ENCODE measurements at regions not wholly inside any gene's neighbourhood (a gene's known extent, or its start where the extent isn't known, plus 50 kb on each side); places are given as distances from the start of the nearest gene placed in this dataset.

DNA sequence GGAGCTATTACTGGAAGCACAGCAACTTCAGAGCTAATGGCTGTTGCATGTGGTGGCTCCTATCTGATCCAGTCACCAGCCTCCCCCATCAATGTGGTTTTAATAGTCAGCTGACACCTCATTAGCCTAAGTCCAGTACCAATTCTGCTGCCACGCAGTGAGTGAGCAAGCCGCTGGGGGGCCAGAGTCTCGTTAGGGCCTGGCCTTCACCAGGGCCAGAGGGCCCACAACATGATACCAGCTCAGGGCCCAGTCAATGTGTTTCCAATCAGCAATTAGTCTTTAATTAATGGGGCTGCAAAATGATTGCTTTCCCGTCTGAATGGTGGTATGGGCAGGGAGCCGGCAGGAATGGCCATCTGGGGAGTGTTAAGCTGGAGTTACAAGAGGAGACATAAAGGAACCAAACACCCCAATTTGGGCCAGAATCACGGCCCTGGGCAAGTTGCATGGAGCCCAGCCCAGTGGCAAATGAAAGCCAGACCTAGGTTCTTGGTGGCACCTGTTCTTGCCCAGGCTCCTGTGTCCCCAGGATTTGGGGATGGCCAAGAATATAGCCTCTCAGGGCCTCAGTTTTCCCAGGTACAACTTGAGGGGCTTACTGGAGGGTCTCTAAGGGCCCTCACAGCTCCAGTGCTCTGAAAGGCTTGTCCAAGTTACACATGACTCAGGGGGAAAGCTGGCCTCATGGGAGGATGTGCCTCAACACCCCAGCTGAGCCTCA is 119.2 kb downstream of the EFNB1 start:
- DNase-seq (ENCODE audit: low read depth in 2 of 2), result no peak

DNA sequence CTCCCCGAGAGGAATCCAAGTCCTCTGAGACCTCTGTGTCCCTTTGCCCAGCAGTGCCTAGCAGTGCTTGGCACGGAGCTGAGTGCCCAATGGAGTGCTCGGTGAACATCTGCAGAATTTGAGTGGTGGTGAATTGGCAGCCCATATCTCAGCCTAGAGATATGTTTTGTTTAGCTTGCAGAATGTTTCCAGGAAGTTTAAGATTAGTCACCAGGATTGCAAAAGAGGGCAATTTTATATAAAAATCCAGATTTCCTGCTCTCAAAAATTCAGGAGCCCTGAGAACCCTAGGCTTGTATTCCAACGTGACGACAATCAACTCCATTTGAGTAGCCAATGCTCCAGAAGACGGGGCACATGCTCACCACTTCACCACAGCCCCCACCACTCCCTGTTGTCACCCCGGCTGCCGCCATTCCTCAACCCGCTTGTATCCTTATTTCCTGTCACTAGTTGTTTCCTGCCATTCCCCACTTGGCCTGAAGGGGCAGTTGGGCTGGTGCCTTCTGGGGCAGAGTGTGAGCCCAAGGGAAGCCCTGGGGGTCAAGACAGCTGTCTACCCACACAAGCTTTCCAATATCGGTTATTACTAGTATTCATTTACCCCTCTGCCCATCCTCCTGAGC is 116.9 kb downstream of the EFNB1 start:
- peak; percentile 31 to 54 for DNase-seq (ENCODE audit: low read depth in 2 of 2)

DNA sequence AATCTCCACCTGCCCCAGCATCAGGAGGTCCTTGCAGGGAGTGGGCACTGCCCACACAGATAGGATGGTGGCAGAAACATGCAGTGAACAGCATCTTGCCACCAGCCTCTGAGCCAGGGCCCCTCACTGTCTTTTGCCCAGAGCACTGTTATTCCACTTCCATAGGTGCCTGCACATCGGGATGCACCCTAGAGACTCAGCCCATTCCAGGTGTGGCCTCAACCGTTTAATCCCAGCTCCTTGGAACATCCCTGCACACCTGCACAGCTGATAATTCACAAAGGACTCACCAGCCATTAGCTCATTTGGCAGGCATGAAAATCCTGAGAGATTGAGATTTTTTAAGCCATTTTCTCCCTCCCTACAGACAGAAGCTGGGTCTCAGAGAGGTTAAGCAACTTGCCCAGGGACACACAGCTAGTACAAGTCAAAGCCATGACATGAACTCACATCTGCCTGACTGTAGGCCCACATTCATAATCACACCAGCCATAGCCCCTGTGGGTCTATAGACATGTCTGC is 116.3 kb downstream of the EFNB1 start:
- no peak for DNase-seq (ENCODE audit: low read depth in 2 of 2)

DNA sequence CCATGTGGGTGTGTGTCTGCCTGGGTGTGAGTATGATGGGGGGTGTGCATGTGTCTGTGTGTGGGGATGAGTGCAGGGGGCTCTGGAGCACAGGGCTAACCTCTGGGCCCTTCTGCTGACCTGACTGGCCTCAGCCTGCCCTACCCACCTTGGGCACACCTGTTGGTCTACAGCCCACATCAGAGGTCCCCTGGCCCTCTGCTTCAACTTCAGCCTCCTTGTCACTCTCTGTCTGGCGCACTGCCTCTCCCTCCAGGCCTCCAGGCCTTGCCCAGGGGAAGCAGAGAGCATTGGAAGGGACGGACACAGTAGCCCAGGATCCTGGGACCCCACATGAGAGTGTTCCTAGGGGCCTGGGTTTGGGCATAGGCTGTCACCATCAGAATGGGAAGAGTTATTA is 115.4 kb downstream of the EFNB1 start:
- DNase-seq (ENCODE audit: low read depth in 2 of 2), result no peak

DNA sequence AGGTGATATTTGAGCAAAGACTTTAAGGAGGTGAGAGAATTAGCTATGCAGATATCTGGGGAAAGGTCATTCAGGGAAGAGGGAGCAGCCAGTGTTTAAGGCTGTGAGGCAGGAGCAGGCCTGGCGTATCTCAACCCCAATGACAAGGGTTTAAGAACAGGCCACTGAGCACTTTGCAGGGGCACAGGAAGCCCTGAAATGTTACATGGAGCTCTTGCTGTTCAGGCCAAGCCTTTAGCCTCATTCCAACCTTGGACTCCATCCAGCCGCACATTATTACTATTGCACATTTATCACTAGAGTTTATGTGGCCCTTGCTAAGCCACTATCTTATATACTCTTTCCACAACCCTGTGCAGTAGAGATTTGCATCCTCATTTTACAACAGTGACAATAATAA is 114.0 kb downstream of the EFNB1 start:
- no peak for DNase-seq (ENCODE audit: low read depth in 2 of 2)

DNA sequence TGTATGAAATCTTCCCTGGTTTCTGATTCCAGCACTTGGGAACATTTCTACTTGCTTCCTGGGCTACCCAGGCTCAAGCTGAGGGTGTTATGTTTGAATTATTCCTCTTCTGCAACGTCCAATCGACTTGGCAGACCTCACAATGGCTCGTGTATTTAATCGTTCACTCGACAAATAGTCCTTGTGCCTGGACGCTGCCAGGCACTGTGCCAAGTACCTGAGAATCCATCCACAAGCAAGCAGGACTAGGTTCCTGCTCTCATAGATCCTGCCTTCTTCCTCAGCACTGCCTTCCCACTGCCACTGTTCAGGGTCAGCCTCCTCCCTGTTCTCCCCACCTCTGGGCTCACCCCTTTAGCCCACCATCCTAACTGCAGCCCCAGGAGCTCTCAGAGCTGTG is 113.3 kb downstream of the EFNB1 start:
- DNase-seq (ENCODE audit: low read depth in 2 of 2), result no peak

DNA sequence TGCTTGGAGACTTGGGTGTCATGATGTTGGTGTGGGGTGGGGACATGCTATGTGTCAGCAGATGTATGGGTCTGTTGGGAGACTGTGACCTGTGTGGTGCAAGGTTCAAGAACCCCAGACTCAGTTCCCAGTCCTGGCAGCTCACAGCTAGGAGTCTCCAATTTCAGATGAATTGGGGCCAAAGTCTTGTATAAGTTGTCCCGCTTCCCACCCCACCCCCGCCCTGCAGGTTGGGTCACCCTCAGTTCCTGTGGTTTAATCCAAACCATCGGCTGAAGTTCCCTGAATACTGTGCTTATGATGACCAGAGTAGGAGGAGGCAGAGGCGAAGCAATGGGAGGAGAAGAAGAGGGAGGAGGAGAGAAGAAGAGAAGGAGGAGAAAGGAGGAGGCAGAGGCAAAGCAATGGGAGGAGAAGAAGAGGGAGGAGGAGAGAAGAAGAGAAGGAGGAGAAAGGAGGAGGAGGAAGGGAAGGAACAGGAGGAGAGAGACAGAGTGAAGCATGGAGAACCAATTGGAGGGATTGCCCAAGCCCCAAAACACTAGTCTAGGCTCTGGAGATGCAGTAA is 112.6 kb downstream of the EFNB1 start:
- no peak for DNase-seq (ENCODE audit: low read depth in 2 of 2)

DNA sequence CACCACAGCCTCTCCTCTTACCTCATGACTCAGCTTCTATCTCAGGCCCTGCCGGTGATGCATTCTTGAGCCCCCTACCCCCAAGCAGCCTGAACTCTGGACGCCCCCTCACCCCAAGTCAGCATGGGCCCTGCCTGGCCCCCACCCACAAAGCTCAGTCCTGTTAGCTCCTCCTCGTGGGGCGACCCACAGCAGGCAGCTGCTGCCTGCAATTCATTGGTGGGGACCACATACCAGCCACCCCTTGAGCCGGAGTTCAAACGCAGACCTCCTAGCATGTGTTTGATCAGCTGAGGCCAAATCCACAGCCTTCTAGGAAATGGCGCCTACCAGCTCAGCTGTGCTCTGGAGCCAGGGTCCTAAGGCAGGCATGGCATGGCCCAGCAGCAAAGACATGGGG is 111.8 kb downstream of the EFNB1 start:
- no peak for DNase-seq (ENCODE audit: low read depth in 2 of 2)

DNA sequence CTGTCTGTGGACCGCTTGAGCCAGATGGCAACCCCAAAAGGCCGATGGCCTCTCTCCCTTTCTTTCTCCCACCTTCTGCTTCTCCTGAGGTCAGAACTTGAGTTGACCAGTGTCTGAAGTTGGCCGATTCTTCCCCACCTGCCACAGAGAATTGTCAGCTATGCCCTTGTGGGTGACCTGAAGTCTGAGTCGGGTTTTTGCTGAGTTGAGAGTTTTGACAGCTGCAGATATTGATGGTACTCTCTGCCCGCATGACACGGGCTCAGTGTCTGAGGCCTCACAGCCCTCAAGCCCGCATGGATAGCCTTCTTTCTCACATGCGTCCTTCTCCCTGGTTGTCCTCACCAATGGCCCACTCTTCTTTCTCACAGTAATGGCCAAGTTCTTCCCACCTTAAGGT is 111.0 kb downstream of the EFNB1 start:
- DNase-seq (ENCODE audit: low read depth in 2 of 2), result no peak

DNA sequence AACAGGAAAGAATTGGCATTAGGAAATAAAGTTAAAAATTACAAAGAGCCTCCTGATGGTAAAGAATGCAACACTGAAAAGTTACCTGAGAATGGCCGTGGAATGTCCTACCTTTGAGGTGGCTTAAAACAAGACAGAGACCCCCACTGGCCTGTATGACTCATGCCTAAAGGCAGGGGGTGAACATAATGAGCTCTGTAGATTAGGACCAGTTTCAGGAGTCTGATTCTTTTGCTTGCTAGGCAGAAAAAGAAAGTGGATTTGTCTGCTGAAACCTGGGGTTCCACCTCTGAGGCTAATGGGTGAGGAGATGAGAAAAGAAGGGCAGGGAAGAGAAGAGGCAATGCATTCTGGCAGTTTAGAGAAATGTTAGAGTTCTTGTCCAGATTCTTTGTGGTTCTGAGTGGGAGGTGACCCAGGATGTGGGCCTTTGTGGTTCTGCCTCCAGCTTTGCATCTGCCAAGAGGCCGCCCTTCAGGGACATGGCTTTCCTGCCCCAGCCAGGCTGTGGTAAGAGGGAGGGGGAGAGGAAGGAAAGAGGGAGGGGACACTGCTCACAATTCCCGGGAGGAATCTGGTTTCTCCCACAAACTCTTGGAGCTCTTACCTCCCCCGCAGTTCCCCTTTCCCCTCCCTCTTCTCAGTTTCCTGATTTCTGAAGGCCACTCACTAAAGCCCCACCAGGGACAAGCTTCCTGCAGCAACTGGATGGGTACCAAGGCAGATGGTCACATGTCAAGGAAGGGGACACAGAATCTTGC is 109.6 kb downstream of the EFNB1 start:
- DNase-seq (ENCODE audit: low read depth in 2 of 2), result peak in 1 of 2 donors; percentile 29

DNA sequence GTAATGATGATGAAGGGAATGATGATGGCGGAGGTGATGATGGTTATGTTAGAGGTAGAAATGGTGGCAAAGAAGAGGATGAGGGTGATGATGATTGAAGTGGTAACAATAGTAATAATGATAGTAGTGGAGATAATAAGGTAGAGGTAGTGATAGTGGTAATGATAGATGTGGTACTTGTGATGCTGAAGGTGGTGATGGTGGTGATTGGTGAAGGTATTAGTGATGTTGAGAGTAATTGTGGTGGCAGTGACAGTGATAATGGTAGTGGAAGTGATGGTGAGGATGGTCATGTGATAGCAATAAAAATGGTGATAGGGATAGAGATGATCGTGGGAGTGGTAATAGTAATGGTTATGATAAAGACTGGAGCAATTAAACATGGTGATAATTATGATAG is 108.8 kb downstream of the EFNB1 start:
- DNase-seq (ENCODE audit: low read depth in 2 of 2), result no peak

DNA sequence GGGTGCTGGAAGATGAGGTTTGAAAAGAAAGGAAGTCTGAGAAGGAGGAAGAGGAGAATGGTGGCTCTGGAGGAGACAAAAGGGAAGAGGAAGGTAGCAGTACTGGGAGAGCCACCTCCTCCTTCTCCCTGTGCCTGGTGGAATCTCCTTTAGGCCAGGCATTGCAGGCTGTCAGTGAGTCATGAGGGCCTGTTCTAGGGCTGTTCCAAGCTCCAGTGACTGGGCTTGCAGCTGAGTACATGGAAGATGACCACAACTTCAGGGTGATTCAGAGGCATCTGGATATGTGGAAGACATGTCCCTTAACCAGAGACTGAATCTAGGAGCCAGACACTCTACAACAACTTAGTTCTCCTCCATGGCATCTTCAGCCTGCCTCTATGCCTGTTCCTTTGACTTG is 107.8 kb downstream of the EFNB1 start:
- peak in 1 of 2 donors; percentile 34 for DNase-seq (ENCODE audit: low read depth in 2 of 2)

DNA sequence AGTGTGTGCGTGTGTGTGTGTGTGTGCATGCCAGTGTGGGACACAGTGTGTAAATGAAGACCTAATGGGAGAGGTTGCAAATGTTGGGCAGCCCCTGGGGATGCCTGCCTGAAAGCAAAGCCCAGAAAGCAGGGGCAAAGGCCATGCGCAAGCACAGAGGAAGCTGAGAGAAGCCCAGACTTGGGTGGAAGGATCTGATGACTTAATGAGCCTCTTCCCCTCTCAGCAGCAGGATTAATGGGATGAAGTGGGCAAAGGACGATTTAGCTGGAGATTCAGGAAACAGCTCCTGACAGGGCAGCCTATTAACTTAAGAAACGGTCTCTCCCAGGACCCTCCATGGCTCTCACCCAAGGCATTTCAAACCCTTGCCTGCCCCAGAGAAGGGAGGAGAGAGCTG is 107.3 kb downstream of the EFNB1 start:
- no peak for DNase-seq (ENCODE audit: low read depth in 2 of 2)

DNA sequence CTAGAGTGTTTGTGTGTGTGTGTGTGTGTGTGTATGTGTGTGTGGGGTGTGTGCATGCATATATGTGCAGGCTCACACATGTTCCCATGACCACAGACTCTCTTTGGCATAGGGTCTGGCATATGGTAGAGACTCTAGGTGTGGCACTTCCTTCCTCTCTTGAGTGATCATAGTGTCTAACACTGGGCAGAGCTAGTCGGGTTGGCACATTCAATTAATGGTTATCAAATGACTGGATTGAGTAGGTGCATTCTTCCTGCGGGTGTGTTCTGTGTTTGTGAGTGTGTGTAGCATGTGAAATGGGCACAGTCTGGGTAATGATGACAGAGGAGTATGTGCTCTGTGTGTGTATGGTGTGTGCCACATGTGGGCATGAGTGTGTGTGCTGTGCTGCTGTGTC is 106.5 kb downstream of the EFNB1 start:
- DNase-seq (ENCODE audit: low read depth in 2 of 2), result no peak

DNA sequence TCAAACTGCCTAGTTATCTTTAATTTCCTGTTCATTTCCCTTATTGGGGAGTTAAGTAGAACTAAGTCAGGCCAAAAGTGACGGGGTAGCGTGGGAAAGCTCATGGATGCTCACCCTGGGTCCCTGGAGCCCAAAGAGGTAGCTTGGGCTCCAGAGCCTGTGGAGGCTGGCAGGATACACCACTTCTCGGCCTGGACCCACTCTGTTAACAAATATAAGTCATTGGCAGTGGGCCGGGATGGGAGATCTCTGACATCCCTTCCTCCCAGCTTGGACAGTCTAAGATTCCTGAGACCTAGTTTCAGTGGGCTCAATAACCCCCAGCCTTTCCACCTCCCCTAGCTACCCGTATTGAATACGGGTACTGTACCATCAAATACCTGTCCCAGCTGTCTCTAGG is 106.1 kb downstream of the EFNB1 start:
- DNase-seq (ENCODE audit: low read depth in 2 of 2), result no peak

DNA sequence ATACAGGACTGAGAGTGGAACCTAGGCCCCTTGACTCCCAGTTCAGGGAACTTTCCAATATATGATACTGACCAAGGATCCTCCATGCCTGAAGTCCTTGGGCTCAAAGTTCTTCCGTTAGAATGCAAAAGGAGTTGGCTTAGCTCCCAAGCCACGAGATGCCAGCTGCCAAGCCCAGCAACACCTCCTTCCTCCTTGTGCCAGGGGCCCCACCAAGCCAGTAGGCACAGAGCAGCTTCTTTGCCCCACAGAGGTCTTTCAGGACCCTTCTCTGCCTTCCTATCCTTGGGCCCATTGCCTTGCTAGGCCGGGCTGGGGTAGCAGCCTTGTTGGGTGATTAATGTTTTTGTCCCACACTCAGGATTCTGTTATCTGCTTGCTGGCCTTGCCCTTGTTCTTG is 105.6 kb downstream of the EFNB1 start:
- no peak for DNase-seq (ENCODE audit: low read depth in 2 of 2)

DNA sequence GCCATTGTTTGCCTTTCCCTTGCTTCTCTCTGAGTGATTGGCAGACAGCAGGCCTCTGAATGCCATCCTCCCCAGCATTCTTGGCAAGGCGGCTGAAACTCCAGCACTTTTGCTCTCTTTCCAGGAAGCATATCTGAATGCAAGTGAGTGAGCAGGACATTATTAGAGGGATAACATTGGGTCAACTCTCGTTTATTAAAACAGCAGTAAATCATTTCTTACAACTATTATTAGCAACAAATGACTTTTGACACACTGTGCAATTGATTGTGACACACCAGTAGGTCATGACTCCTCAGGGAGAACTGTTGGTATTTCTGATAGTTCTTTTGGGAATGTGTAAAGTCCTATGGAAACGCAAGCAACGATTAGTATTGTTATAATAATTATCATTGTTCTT is 103.8 kb downstream of the EFNB1 start:
- peak; percentile 84 to 85 for DNase-seq (ENCODE audit: low read depth in 2 of 2)

DNA sequence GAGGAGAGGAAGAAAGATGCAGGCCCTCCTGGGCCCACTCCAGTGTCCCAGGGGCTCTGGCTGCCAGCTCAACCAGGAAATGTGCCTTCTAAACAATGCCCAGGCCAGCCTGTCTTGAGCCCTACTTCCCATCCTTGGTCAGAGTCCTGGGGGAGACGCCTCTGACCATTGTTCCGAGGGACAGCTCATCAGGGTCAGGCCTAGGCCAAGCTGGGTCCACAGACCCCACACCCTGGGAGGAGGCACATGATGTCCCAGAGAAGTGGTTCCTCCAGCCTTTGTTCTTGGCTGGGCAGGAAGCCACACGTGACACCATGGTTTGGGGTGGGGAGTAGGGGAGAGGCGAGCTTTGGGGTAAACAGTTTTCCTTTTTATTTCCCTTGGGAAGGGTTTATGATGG is 102.5 kb downstream of the EFNB1 start:
- DNase-seq (ENCODE audit: low read depth in 2 of 2), result peak in 1 of 2 donors; percentile 6

DNA sequence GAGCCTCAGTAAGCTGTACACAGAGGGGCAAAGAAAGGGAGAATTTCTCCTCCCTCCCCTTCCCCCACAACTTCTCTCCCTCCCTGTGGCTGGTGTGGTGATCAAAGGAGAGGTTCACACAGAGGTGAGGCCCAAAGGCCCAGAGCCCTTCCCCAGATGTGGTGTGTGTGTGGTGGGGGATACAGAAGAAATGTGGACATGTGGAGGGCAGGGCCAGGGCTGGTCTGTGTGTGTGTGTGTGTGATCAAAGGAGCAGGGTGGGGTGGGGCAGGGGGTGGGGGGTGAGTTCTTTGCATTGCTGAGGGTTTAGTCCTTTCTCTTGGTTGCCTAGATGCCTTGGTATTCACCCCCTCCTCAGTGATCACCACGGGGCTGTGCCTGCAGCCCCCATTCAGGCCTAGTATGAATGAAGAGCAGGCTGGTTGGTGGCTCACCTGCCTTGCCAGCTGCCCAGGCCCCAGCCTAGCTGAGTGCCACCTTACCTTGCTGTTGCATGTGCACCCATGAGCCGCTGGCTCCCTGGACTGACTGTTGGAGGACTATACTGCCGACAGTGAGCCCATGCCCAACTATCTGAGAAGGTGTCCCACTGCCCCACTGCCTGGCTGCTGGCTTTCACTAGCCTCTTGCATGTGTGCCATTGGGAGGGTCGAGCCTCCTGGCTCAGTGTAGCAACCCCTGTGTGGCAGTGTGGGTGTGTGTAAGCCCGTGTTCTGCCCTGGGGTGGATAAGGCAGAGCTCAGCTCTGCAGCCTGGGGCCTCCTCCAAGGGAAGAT is 101.9 kb downstream of the EFNB1 start:
- DNase-seq (ENCODE audit: low read depth in 2 of 2), result no peak

DNA sequence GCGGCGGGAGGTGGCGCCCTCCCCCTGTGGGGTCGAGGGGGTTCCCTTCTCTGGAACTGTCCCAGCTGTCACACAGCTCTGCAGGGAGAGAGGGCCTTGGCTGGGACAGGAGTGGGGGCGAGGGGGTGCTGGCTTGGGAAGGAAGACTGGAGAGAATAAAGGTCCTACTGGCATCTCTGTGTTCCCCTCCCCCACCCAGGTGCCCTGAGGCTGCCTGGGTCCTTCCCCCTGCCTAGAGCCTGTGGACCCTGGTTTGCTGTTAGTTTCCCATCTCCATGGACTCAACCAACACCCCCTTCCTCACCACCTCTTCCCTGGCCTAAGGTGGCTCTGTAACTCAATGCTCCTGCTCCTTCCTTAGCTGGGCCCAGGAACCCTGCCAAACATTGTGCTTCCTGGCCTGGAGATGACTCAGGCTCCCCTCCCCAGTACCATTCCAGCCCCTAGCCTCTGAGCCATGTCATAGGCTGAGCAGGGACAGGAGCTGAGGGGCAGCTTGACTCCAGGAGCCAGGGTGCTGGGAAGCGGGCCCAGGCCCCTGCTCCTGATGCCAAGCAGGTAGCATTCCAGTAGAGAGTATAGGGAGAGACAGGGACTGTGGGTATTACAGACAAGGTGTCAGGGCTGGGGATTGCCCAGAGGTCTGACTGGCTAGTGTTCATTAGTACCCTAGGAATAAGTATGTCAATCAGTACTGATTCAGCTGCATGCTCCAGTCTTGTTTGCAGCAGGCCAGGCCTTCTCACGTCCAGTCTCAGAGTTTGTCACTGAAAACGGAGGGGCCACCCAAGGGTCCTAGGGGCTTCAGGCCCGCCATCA is 100.7 kb downstream of the EFNB1 start:
- DNase-seq (ENCODE audit: low read depth in 2 of 2), result peak in 1 of 2 donors; percentile 63

DNA sequence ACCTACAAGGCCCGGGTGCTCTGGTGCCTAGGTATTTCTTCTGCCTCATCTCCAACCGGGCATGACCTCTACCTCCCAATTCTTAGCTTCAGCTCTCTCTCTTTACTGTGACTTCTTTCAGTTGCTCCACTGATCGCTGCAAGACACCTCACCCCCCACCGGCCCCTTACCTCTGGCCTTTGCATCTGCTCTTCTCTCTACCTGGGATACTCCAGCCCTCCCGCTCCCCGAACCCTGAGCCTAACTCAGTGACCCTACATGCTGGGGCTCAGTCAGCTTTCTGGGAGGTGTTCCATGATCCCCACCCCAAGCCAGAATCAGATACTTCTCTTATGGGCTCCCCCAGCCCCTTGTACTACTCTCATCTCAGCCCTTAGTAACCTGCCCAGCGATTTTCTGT is 99.6 kb downstream of the EFNB1 start:
- no peak for DNase-seq (ENCODE audit: low read depth in 2 of 2)
